ENCODE measurements at regions not wholly inside any gene's neighbourhood (a gene's known extent, or its start where the extent isn't known, plus 50 kb on each side); places are given as distances from the start of the nearest gene placed in this dataset.
A peak's percentile ranks its signal among the peaks of the same experiment; 100 is the strongest.
"Not testable (repeated sequence)": the region's sequence is repeated elsewhere in the genome, so short reads cannot be mapped to it uniquely, and the experiment has no call there.

DNA sequence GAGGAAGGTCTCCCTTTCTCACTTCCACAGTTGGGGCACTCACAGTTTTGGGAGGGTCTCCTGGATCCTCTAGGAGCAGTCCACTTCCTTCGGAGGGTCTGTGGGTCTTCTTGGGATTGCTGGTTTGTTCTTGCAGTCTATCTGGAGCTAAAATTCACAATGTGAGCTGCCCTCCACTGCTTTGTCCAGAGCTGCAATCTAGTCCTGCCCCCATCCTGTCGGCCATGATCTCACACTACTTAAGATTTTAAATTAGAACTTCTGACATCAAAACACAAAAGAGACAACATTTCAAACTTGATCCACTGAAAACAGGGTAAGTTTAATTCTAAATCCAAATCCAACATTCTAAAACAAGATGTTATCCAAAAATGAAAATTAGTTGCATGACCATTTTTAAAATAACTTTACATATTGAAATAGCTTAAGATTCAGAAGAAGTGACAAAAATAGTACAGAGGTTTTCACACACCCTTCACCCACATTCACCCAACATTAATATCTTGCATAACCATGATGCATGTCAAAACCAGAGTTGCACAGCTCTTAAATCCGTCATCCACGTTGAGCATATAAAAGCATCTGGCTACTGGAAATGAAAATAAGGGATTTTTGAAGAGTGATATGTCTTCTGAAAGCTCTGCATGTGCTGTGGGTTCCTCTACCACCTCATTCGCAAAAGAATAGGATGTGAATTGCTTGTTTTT, 113.7 kb upstream of the EPB41L4A start:
- POLR2A ChIA-PET (ENCODE audit: low non-redundant PET), result no interaction called here

DNA sequence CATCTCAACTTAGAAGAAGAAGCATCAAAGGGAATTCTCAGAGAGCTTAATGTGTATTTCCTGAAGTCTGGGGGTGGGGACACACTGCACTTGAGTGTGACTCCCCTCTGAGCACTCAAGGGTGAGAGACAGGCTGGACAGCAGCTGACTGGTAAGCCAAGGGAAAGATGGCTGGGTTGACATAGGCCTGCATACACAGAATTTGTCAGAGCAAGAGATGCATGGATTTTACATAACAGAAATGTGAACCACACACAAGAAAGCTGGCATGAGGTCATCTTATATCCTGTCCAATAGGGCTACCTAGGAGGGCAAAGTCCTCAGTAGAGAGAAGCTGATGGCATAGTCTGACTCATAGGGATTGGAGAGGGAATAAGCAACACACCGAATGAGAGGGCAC, 114.3 kb upstream of the EPB41L4A start:
- H3K27ac ChIP-seq, result no peak overlapping the region
- POLR2A ChIA-PET (ENCODE audit: low non-redundant PET), result no interaction called here
- TF ChIP-seq, protein P1, sequence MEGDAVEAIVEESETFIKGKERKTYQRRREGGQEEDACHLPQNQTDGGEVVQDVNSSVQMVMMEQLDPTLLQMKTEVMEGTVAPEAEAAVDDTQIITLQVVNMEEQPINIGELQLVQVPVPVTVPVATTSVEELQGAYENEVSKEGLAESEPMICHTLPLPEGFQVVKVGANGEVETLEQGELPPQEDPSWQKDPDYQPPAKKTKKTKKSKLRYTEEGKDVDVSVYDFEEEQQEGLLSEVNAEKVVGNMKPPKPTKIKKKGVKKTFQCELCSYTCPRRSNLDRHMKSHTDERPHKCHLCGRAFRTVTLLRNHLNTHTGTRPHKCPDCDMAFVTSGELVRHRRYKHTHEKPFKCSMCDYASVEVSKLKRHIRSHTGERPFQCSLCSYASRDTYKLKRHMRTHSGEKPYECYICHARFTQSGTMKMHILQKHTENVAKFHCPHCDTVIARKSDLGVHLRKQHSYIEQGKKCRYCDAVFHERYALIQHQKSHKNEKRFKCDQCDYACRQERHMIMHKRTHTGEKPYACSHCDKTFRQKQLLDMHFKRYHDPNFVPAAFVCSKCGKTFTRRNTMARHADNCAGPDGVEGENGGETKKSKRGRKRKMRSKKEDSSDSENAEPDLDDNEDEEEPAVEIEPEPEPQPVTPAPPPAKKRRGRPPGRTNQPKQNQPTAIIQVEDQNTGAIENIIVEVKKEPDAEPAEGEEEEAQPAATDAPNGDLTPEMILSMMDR (conservative IDR thresholded peaks at IDR 0.05; ENCODE audit: low read depth), result no peak
- CTCF ChIA-PET, result interaction anchor here (0.6 to 1.0 kb wide), 3 partner anchors 18 to 562 kb away, joined by 3 to 4 read pairs (median 3); no protein-coding TSS in a partner anchor
- peak; percentile 20 for DNase-seq (ENCODE audit: low spot score)

More for the DNA sequence above, 113.7 kb upstream of the EPB41L4A start:
- DNase-seq (ENCODE audit: low spot score), result no peak
- CTCF ChIA-PET, result interaction anchor here (0.8 to 1.0 kb wide), 2 partner anchors 18 to 113 kb away, joined by 3 read pairs; no protein-coding TSS in a partner anchor
- TF ChIP-seq, protein P1 (conservative IDR thresholded peaks at IDR 0.05; ENCODE audit: low read depth), result no peak
- no peak overlapping the region for H3K27ac ChIP-seq

DNA sequence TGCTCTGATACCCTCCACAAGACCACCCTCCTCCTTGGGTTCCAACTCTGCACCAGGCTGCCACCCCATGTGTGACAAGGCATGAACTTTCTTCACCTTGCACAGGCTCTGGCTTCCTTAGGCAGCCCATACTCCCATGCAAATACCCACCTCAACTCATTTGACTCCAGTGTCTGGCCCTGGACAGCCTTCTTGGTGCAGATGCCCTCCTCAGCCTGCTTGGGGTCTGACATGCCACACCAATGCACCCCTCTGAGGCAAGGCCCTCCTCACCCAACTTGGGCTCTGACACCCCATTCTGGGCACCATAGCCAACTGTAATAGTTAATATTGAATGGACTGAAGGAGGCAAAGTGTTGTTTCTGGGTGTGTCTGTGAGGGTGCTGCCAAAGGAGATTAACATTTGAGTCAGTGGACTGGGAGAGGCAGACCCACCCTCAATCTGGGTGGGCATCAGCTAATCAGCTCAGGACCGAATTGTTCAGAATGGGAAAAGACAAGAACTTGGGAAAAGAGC, 115.0 kb upstream of the EPB41L4A start:
- no peak overlapping the region for H3K27ac ChIP-seq
- ChIA-PET POLR2A (ENCODE audit: low non-redundant PET) (no interaction called here), CTCF (interaction anchor here (0.6 kb wide), 1 partner anchor 562 kb away, joined by 4 read pairs; no protein-coding TSS in a partner anchor)

DNA sequence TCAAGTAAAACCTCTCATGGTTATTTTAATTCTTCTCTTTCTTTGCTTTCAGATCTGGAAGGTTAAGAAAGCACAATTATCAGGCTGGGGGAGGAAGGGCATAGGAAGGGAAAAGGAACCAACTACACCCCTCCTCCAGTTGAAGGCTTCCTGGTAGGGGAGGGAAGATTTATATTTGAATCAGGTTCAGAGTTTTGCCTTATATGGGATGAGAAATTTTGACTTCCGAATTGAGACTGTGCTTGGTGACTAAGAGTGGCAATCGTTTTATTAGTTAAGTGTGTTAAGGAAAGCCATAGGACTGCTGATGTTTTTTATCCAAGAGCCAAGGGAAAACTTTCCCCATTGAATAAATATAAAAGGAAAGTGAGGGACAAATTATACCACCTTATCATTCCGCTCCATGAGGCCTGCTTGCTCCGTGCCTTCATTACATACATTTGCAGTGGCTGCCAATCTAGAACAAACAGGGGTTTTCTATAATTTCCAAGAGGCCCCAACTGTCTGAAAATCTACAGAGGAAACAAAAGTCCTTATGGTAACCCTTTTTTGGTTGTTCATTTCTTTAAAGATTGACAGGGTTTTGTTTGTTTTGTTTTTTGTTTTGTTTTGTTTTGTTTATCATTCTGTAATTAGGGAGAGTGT, 115.7 kb upstream of the EPB41L4A start:
- ChIA-PET POLR2A (ENCODE audit: low non-redundant PET) (no interaction called here), CTCF (no interaction called here)
- TF ChIP-seq, protein P1 (conservative IDR thresholded peaks at IDR 0.05; ENCODE audit: low read depth), result no peak
- DNase-seq (ENCODE audit: low spot score), result no peak
- H3K27ac ChIP-seq, result no peak overlapping the region

More for the DNA sequence above, 115.0 kb upstream of the EPB41L4A start:
- TF ChIP-seq, protein P1 (conservative IDR thresholded peaks at IDR 0.05; ENCODE audit: low read depth), result no peak
- DNase-seq (ENCODE audit: low spot score), result no peak

DNA sequence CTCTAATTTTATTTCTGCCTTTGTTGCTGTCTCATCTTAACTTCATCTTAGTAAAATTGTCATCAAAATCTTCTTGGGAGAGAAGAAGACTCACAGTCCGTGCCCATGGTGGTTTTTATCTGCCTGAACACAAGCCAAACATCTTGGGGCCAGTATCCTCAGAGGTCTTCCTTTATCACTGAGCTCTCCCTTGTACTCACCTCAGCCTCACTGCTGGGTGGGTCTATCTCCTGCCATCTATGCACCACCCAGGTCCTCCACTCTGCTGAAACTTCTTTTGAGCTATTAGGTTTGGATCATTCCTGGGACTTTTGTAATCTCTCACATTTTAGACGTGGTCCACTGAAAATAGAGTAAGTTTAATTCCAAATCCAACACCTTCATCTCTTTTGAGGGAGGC, 116.3 kb upstream of the EPB41L4A start:
- no peak for DNase-seq (ENCODE audit: low spot score)
- ChIA-PET CTCF (no interaction called here), POLR2A (ENCODE audit: low non-redundant PET) (no interaction called here)
- TF ChIP-seq, protein P1 (conservative IDR thresholded peaks at IDR 0.05; ENCODE audit: low read depth), result no peak
- H3K27ac ChIP-seq, result no peak overlapping the region

DNA sequence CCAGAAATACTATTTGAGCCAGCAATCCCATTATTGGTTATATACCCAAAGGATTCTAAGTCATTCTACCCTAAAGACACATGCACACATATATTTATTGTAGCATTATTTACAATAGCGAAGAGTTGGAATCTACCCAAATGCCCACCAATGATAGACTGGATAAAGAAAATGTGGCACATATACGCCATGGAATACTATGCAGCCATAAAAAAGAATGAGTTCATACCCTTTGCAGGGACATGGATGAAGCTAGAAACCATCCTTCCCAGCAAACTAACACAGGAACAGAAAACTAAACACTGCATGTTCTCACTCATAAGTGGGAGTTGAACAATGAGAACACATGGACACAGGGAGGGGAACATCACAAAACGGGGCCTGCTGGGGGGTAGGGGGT, 125.5 kb upstream of the EPB41L4A start:
- H3K27ac ChIP-seq; DNase-seq (ENCODE audit: low spot score); POLR2A ChIA-PET (ENCODE audit: low non-redundant PET): not testable (repeated sequence)
- CTCF ChIA-PET, result interaction anchor here (0.5 kb wide), 1 partner anchor 147 kb away, joined by 3 read pairs; no protein-coding TSS in a partner anchor

Measured in RWPE1 (cell line).